ENCODE measurements at regions not wholly inside any gene's neighbourhood (a gene's known extent, or its start where the extent isn't known, plus 50 kb on each side); places are given as distances from the start of the nearest gene placed in this dataset.

- Histone ChIP-seq H4K8ac (replicated peaks; ENCODE audit: insufficient read length, low read depth, low read length) (no peak overlapping the region), H3K56ac (ENCODE audit: insufficient read length, low read depth, low read length) (no peak overlapping the region), H3K9me3 (ENCODE audit: control insufficient read depth, low read depth, low read length) (no peaks in the 10 kb centered on the region), H3K9ac (ENCODE audit: extremely low read depth, insufficient read length, low read length) (no peak overlapping the region), H3K27ac (ENCODE audit: insufficient read length, low read depth, low read length) (no peak overlapping the region), H2BK15ac (ENCODE audit: low read depth, low read length) (no peak overlapping the region), H2AFZ (ENCODE audit: low read length) (no peak overlapping the region), H3K14ac (ENCODE audit: insufficient read depth, low read length) (no peak overlapping the region; the same call in 1 of the 2 replicates), H3K27me3 (ENCODE audit: insufficient read depth, low read length) (no peaks in the 10 kb centered on the region), H4K5ac (ENCODE audit: insufficient read length, low read depth, low read length) (no peak overlapping the region), H2BK120ac (ENCODE audit: low read depth, low read length, poor library complexity, severe bottlenecking) (no peak overlapping the region), H3K4me2 (ENCODE audit: insufficient read depth, insufficient read length, low read length) (no peak overlapping the region), H2AK5ac (ENCODE audit: insufficient read length, low read length) (no peak overlapping the region), H2BK5ac (ENCODE audit: insufficient read length, low read length) (no peak overlapping the region), H3K23me2 (ENCODE audit: insufficient read length, low read depth, low read length, poor library complexity, severe bottlenecking) (no peaks in the 10 kb centered on the region), H3K23ac (ENCODE audit: insufficient read length, low read depth, low read length) (no peak overlapping the region), H3K4me1 (ENCODE audit: insufficient read depth, low read length) (no peaks in the 10 kb centered on the region), H3K4ac (ENCODE audit: low read depth, low read length) (no peak overlapping the region), H2BK20ac (ENCODE audit: low read depth, low read length, poor library complexity, severe bottlenecking) (no peak overlapping the region), H3T11ph (ENCODE audit: low read length) (no peak overlapping the region), H4K20me1 (ENCODE audit: control insufficient read depth, insufficient read depth, insufficient read length) (no peaks in the 10 kb centered on the region), H3K79me1 (ENCODE audit: insufficient read depth, low read depth, low read length, poor library complexity, severe bottlenecking) (no peaks in the 10 kb centered on the region), H4K91ac (ENCODE audit: insufficient read length, low read depth, low read length) (no peak overlapping the region), H3K18ac (ENCODE audit: insufficient read length, low read depth, low read length) (no peak overlapping the region), H2BK12ac (ENCODE audit: insufficient read length, low read depth, low read length) (no peak overlapping the region), H3K79me2 (ENCODE audit: insufficient read depth, low read length) (no peaks in the 10 kb centered on the region)
- Mint-ChIP-seq H3K27ac (no peak overlapping the region), H3K36me3 (ENCODE audit: insufficient read depth in 1 of 3, low read depth in 3 of 3) (no peaks in the 10 kb centered on the region), H3K4me3 (no peak overlapping the region), H3K9me3 (no peaks in the 10 kb centered on the region), H3K4me1 (peaks cover 5% of the 10 kb centered on the region in 2 experiments), H3K27me3 (ENCODE audit: low read depth) (no peaks in the 10 kb centered on the region)
- no peak for DNase-seq
- WGBS (ENCODE audit: extremely low coverage, insufficient read length, low lambda C conversion rate), result no CpG with 5 or more reads among the region's 3 CpGs
- TF ChIP-seq, protein P1, sequence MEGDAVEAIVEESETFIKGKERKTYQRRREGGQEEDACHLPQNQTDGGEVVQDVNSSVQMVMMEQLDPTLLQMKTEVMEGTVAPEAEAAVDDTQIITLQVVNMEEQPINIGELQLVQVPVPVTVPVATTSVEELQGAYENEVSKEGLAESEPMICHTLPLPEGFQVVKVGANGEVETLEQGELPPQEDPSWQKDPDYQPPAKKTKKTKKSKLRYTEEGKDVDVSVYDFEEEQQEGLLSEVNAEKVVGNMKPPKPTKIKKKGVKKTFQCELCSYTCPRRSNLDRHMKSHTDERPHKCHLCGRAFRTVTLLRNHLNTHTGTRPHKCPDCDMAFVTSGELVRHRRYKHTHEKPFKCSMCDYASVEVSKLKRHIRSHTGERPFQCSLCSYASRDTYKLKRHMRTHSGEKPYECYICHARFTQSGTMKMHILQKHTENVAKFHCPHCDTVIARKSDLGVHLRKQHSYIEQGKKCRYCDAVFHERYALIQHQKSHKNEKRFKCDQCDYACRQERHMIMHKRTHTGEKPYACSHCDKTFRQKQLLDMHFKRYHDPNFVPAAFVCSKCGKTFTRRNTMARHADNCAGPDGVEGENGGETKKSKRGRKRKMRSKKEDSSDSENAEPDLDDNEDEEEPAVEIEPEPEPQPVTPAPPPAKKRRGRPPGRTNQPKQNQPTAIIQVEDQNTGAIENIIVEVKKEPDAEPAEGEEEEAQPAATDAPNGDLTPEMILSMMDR (conservative IDR thresholded peaks at IDR 0.05), result no peak
Observed at GRCh38 chr3:160150066-160150465, 75.2 kb upstream of the C3orf80 start.
